ENCODE measurements at regions not wholly inside any gene's neighbourhood (a gene's known extent, or its start where the extent isn't known, plus 50 kb on each side); places are given as distances from the start of the nearest gene placed in this dataset.

GRCh38 chr6:47420394-47421371, 56.9 kb upstream of the CD2AP start:
- TF ChIP-seq, protein P1, sequence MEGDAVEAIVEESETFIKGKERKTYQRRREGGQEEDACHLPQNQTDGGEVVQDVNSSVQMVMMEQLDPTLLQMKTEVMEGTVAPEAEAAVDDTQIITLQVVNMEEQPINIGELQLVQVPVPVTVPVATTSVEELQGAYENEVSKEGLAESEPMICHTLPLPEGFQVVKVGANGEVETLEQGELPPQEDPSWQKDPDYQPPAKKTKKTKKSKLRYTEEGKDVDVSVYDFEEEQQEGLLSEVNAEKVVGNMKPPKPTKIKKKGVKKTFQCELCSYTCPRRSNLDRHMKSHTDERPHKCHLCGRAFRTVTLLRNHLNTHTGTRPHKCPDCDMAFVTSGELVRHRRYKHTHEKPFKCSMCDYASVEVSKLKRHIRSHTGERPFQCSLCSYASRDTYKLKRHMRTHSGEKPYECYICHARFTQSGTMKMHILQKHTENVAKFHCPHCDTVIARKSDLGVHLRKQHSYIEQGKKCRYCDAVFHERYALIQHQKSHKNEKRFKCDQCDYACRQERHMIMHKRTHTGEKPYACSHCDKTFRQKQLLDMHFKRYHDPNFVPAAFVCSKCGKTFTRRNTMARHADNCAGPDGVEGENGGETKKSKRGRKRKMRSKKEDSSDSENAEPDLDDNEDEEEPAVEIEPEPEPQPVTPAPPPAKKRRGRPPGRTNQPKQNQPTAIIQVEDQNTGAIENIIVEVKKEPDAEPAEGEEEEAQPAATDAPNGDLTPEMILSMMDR (conservative IDR thresholded peaks at IDR 0.05 in 1 of 2, IDR thresholded peaks at IDR 0.05 in 1 of 2; ENCODE audit: extremely low read depth in 1 of 2, insufficient read depth in 1 of 2, low read depth in 1 of 2, low read length in 2 of 2), result no peak
- TF ChIP-seq EZH2 (IDR thresholded peaks at IDR 0.05; ENCODE audit: borderline replicate concordance, low read length), result no peak

Measured in mammary epithelial cell (primary cell).